ENCODE measurements at regions not wholly inside any gene's neighbourhood (a gene's known extent, or its start where the extent isn't known, plus 50 kb on each side); places are given as distances from the start of the nearest gene placed in this dataset.

DNA sequence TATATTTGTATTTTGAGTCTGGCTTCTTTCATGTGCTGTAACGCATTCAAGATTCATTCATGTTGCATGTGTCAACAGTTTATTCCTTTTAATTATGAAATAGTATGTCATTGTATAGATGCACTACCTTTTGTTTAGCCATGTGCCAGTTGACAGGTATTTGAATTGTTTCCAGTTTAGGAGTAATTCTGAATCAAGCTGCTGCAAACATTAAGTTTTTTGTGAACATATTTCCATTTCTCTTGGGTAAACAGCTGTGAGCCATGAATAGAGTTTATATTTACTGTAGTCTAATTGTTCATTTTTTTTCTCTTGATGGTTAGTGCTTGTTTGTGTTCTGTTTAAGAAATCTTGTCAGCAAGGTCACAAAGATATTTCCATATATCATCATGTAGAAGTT is 142.4 kb upstream of the RIPOR2 start:
- TF ChIP-seq, protein P1, sequence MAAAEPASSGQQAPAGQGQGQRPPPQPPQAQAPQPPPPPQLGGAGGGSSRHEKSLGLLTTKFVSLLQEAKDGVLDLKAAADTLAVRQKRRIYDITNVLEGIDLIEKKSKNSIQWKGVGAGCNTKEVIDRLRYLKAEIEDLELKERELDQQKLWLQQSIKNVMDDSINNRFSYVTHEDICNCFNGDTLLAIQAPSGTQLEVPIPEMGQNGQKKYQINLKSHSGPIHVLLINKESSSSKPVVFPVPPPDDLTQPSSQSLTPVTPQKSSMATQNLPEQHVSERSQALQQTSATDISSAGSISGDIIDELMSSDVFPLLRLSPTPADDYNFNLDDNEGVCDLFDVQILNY (CRISPR knock-in tag; conservative IDR thresholded peaks at IDR 0.05): no peak
- TF ChIP-seq HDAC2 (CRISPR knock-in tag; IDR thresholded peaks at IDR 0.05): no peak
- no peak for TF ChIP-seq ZNF274 (CRISPR knock-in tag; IDR thresholded peaks at IDR 0.05)
